ENCODE measurements at regions not wholly inside any gene's neighbourhood (a gene's known extent, or its start where the extent isn't known, plus 50 kb on each side); places are given as distances from the start of the nearest gene placed in this dataset.

- Histone ChIP-seq H3F3A (ENCODE audit: insufficient read depth) (no peaks in the 10 kb centered on the region), H3K4me3 (no peak overlapping the region), H3K9me2 (ENCODE audit: insufficient read depth) (no peaks in the 10 kb centered on the region), H3K79me2 (ENCODE audit: insufficient read depth) (no peaks in the 10 kb centered on the region), H3K9me3 (ENCODE audit: low read depth) (no peaks in the 10 kb centered on the region), H3K27ac (no peak overlapping the region), H3K4me1 (ENCODE audit: insufficient read depth) (no peaks in the 10 kb centered on the region), H3K9ac (no peak overlapping the region), H3K4me2 (ENCODE audit: unreplicated experiment) (no peak overlapping the region), H4K20me1 (ENCODE audit: insufficient read depth) (no peaks in the 10 kb centered on the region), H3K27me3 (replicated peaks; ENCODE audit: insufficient read depth) (no peaks in the 10 kb centered on the region), H2AFZ (no peak overlapping the region), H3K36me3 (ENCODE audit: low read depth) (no peaks in the 10 kb centered on the region)
- no peak for DNase-seq
- TF ChIP-seq EZH2phosphoT487 (IDR thresholded peaks at IDR 0.05; ENCODE audit: insufficient read depth, low read depth) (no peak), EZH2 (IDR thresholded peaks at IDR 0.05; ENCODE audit: insufficient read depth, poor library complexity, severe bottlenecking) (no peak)
- in situ Hi-C loops (cut with MboI) = no loop called here
Measured at GRCh38 chr6:98711380-98711779, 123.0 kb upstream of the POU3F2 start.

- H2AFZ ChIP-seq = no peak overlapping the region
- no peak overlapping the region for H3K27ac ChIP-seq
- no peak for TF ChIP-seq EZH2 (IDR thresholded peaks at IDR 0.05; ENCODE audit: insufficient read depth, poor library complexity, severe bottlenecking)
- TF ChIP-seq EZH2phosphoT487 (IDR thresholded peaks at IDR 0.05; ENCODE audit: insufficient read depth, low read depth) = no peak
- WGBS, 2 experiments (ENCODE audit: low coverage in 1 of 2, low lambda C conversion rate in 2 of 2, missing lambda C conversion rate in 2 of 2) = 5 to 9% methylated on average over 8 of the region's 8 CpGs
- no peaks in the 10 kb centered on the region for H4K20me1 ChIP-seq (ENCODE audit: insufficient read depth)
- in situ Hi-C loops (cut with MboI) = no loop called here
- H3K27me3 ChIP-seq (replicated peaks; ENCODE audit: insufficient read depth) = no peaks in the 10 kb centered on the region
- no peak overlapping the region for H3K9ac ChIP-seq
- no peaks in the 10 kb centered on the region for H3K36me3 ChIP-seq (ENCODE audit: low read depth)
- H3F3A ChIP-seq (ENCODE audit: insufficient read depth) = no peaks in the 10 kb centered on the region
- no peak overlapping the region for H3K4me2 ChIP-seq (ENCODE audit: unreplicated experiment)
- no peaks in the 10 kb centered on the region for H3K79me2 ChIP-seq (ENCODE audit: insufficient read depth)
- H3K9me3 ChIP-seq (ENCODE audit: low read depth) = no peaks in the 10 kb centered on the region
- DNase-seq = no peak
- H3K4me3 ChIP-seq = no peak overlapping the region
- no peaks in the 10 kb centered on the region for H3K4me1 ChIP-seq (ENCODE audit: insufficient read depth)
- no peaks in the 10 kb centered on the region for H3K9me2 ChIP-seq (ENCODE audit: insufficient read depth)
Measured at GRCh38 chr6:98716341-98716740, 118.0 kb upstream of the POU3F2 start.

GRCh38 chr6:98717322-98717877 is 117.0 kb upstream of the POU3F2 start:
- DNase-seq = no peak
- TF ChIP-seq EZH2phosphoT487 (IDR thresholded peaks at IDR 0.05; ENCODE audit: insufficient read depth, low read depth) = no peak
- TF ChIP-seq EZH2 (IDR thresholded peaks at IDR 0.05; ENCODE audit: insufficient read depth, poor library complexity, severe bottlenecking) = no peak
- whole genome bisulfite sequencing, 2 experiments (ENCODE audit: low coverage in 1 of 2, low lambda C conversion rate in 2 of 2, missing lambda C conversion rate in 2 of 2) = 26 to 29% methylated on average over 6 of the region's 6 CpGs
- Histone ChIP-seq H2AFZ (no peak overlapping the region), H3K9ac (no peak overlapping the region), H3K27ac (no peak overlapping the region), H4K20me1 (ENCODE audit: insufficient read depth) (no peaks in the 10 kb centered on the region), H3K9me3 (ENCODE audit: low read depth) (no peaks in the 10 kb centered on the region), H3K4me3 (no peak overlapping the region), H3K4me2 (ENCODE audit: unreplicated experiment) (no peak overlapping the region), H3K79me2 (ENCODE audit: insufficient read depth) (no peaks in the 10 kb centered on the region), H3K36me3 (ENCODE audit: low read depth) (no peaks in the 10 kb centered on the region), H3K27me3 (replicated peaks; ENCODE audit: insufficient read depth) (no peaks in the 10 kb centered on the region), H3F3A (ENCODE audit: insufficient read depth) (no peaks in the 10 kb centered on the region), H3K9me2 (ENCODE audit: insufficient read depth) (no peaks in the 10 kb centered on the region), H3K4me1 (ENCODE audit: insufficient read depth) (no peaks in the 10 kb centered on the region)
- in situ Hi-C loops (cut with MboI) = no loop called here

- H3K9ac ChIP-seq = no peak overlapping the region
- H3K9me3 ChIP-seq (ENCODE audit: low read depth) = no peaks in the 10 kb centered on the region
- no peaks in the 10 kb centered on the region for H3K27me3 ChIP-seq (replicated peaks; ENCODE audit: insufficient read depth)
- no peaks in the 10 kb centered on the region for H3K36me3 ChIP-seq (ENCODE audit: low read depth)
- in situ Hi-C loops (cut with MboI) = no loop called here
- no peaks in the 10 kb centered on the region for H3K4me1 ChIP-seq (ENCODE audit: insufficient read depth)
- H3F3A ChIP-seq (ENCODE audit: insufficient read depth) = no peaks in the 10 kb centered on the region
- H4K20me1 ChIP-seq (ENCODE audit: insufficient read depth) = no peaks in the 10 kb centered on the region
- no peak overlapping the region for H3K4me3 ChIP-seq
- no peaks in the 10 kb centered on the region for H3K79me2 ChIP-seq (ENCODE audit: insufficient read depth)
- WGBS, 2 experiments (ENCODE audit: low coverage in 1 of 2, low lambda C conversion rate in 2 of 2, missing lambda C conversion rate in 2 of 2) = 11 to 25% methylated on average over 2 of the region's 2 CpGs
- H3K27ac ChIP-seq = no peak overlapping the region
- H2AFZ ChIP-seq = no peak overlapping the region
- H3K4me2 ChIP-seq (ENCODE audit: unreplicated experiment) = no peak overlapping the region
- H3K9me2 ChIP-seq (ENCODE audit: insufficient read depth) = no peaks in the 10 kb centered on the region
- no peak for DNase-seq
- TF ChIP-seq EZH2phosphoT487 (IDR thresholded peaks at IDR 0.05; ENCODE audit: insufficient read depth, low read depth) (no peak), EZH2 (IDR thresholded peaks at IDR 0.05; ENCODE audit: insufficient read depth, poor library complexity, severe bottlenecking) (no peak)
Measured at GRCh38 chr6:98717988-98718387, 116.4 kb upstream of the POU3F2 start.

GRCh38 chr6:98724537-98724936 is 109.8 kb upstream of the POU3F2 start:
- H3F3A ChIP-seq (ENCODE audit: insufficient read depth) = no peaks in the 10 kb centered on the region
- in situ Hi-C loops (cut with MboI) = no loop called here
- H3K4me3 ChIP-seq = no peak overlapping the region
- DNase-seq = no peak
- H3K9ac ChIP-seq = no peak overlapping the region
- no peak overlapping the region for H3K4me2 ChIP-seq (ENCODE audit: unreplicated experiment)
- H3K36me3 ChIP-seq (ENCODE audit: low read depth) = no peaks in the 10 kb centered on the region
- H3K27me3 ChIP-seq (replicated peaks; ENCODE audit: insufficient read depth) = no peaks in the 10 kb centered on the region
- no peaks in the 10 kb centered on the region for H3K9me2 ChIP-seq (ENCODE audit: insufficient read depth)
- H4K20me1 ChIP-seq (ENCODE audit: insufficient read depth) = no peaks in the 10 kb centered on the region
- H3K9me3 ChIP-seq (ENCODE audit: low read depth) = no peaks in the 10 kb centered on the region
- TF ChIP-seq EZH2 (IDR thresholded peaks at IDR 0.05; ENCODE audit: insufficient read depth, poor library complexity, severe bottlenecking) (no peak), EZH2phosphoT487 (IDR thresholded peaks at IDR 0.05; ENCODE audit: insufficient read depth, low read depth) (no peak)
- no peak overlapping the region for H3K27ac ChIP-seq
- H3K79me2 ChIP-seq (ENCODE audit: insufficient read depth) = no peaks in the 10 kb centered on the region
- no peak overlapping the region for H2AFZ ChIP-seq
- H3K4me1 ChIP-seq (ENCODE audit: insufficient read depth) = no peaks in the 10 kb centered on the region

Data from GM23248 (cell line).